Type B pancreatic cell (in vitro differentiated cells): ENCODE measurements at regions not wholly inside any gene's neighbourhood (a gene's known extent, or its start where the extent isn't known, plus 50 kb on each side); places are given as distances from the start of the nearest gene placed in this dataset.

ENCODE experiments used
- DNase-seq: peaks from one replicate; pipeline ENCODE4 v3.0.0; 2021; ENCODE audit warnings: mixed read lengths; ENCODE audit not compliant: unreplicated experiment; ENCODE audit errors: extremely low spot score
- H3K27ac Mint-ChIP-seq: 2 replicates; pipeline ENCODE4 v1.8.0; 2021; ENCODE audit warnings: mild to moderate bottlenecking, mixed read lengths
- H3K27me3 Mint-ChIP-seq: 2 replicates; pipeline ENCODE4 v1.8.0; 2021; ENCODE audit warnings: mixed read lengths
- H3K36me3 Mint-ChIP-seq: 2 replicates; pipeline ENCODE4 v1.8.0; 2021; ENCODE audit warnings: mixed read lengths
- H3K4me1 Mint-ChIP-seq: one replicate; pipeline ENCODE4 v1.8.0; 2021; ENCODE audit warnings: mixed read lengths; ENCODE audit not compliant: unreplicated experiment
- H3K4me3 Mint-ChIP-seq: 2 replicates; pipeline ENCODE4 v1.8.0; 2021; ENCODE audit warnings: mild to moderate bottlenecking, mixed read lengths
- H3K9me3 Mint-ChIP-seq: 2 replicates; pipeline ENCODE4 v1.8.0; 2021; ENCODE audit warnings: mixed read lengths
- CTCF ChIP-seq: fragments of 200-600 bp; sonication (generic); conservative IDR thresholded peaks from 2 replicates; pipeline ENCODE4 v1.5.0; 2021; ENCODE audit warnings: antibody characterized with exemption, mild to moderate bottlenecking

- peaks cover 5% of the 10 kb centered on the region for H3K4me1 Mint-ChIP-seq
- TF ChIP-seq CTCF: no peak
- H3K4me3 Mint-ChIP-seq: no peak overlapping the region
- H3K9me3 Mint-ChIP-seq: no peaks in the 10 kb centered on the region
- DNase-seq: no peak
- no peaks in the 10 kb centered on the region for H3K36me3 Mint-ChIP-seq
- H3K27me3 Mint-ChIP-seq: peaks cover 18% of the 10 kb centered on the region
- H3K27ac Mint-ChIP-seq: no peak overlapping the region
These were observed 211.1 kb upstream of the PLET1 start for GRCh38 chr11:112471731-112472130.

- H3K27ac Mint-ChIP-seq: no peak overlapping the region
- H3K36me3 Mint-ChIP-seq: no peaks in the 10 kb centered on the region
- H3K9me3 Mint-ChIP-seq: no peaks in the 10 kb centered on the region
- H3K4me3 Mint-ChIP-seq: no peak overlapping the region
- H3K4me1 Mint-ChIP-seq: peaks cover under 1% of the 10 kb centered on the region
- no peak for TF ChIP-seq CTCF
- DNase-seq: no peak
- H3K27me3 Mint-ChIP-seq: peaks cover 22% of the 10 kb centered on the region
These were observed 216.5 kb upstream of the PLET1 start for GRCh38 chr11:112477152-112477551.

DNA sequence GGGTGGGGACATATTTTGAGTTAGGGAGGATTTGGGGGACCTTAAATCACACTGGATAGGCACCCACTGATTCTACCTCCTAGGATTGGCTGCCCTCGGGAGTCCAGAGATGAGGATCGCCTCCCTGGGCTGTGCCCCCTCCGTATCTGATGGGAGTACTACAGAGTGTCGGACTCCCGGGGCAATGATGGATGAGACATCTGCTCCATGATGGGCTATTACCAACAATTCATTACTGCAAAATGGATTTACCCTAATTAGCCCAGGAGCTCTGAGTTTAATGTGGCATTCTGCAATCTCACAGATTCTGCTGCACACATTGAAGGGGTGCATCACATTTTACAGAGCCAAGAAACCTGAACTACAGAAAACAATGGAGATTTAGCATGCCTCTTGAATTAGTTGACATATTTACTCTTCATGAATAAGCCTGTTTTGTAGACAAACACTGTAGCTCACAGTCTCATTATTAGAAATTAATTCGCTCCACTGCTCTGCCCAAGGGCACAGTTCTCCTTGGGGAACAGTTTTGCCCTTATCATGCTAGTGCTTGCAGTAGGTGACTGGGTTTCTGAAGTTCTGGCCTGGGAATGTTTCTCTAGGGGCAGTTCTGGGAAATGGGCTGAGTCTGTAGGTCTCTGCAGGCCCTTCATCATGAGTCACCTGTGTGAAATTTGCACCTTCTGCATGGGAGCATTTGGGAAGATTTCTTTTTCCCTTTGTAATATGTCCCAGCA lies 217.1 kb upstream of the PLET1 start:
- peaks cover 22% of the 10 kb centered on the region for H3K27me3 Mint-ChIP-seq
- no peak for TF ChIP-seq CTCF
- no peak overlapping the region for H3K4me3 Mint-ChIP-seq
- no peak overlapping the region for H3K27ac Mint-ChIP-seq
- H3K4me1 Mint-ChIP-seq: no peaks in the 10 kb centered on the region
- DNase-seq: no peak
- no peaks in the 10 kb centered on the region for H3K36me3 Mint-ChIP-seq
- H3K9me3 Mint-ChIP-seq: no peaks in the 10 kb centered on the region

GRCh38 chr11:112478806-112479205 lies 218.1 kb upstream of the PLET1 start:
- H3K27ac Mint-ChIP-seq: no peak overlapping the region
- H3K4me1 Mint-ChIP-seq: no peaks in the 10 kb centered on the region
- no peak for TF ChIP-seq CTCF
- no peaks in the 10 kb centered on the region for H3K36me3 Mint-ChIP-seq
- DNase-seq: no peak
- no peaks in the 10 kb centered on the region for H3K9me3 Mint-ChIP-seq
- H3K4me3 Mint-ChIP-seq: no peak overlapping the region
- H3K27me3 Mint-ChIP-seq: peaks cover 21% of the 10 kb centered on the region

DNA sequence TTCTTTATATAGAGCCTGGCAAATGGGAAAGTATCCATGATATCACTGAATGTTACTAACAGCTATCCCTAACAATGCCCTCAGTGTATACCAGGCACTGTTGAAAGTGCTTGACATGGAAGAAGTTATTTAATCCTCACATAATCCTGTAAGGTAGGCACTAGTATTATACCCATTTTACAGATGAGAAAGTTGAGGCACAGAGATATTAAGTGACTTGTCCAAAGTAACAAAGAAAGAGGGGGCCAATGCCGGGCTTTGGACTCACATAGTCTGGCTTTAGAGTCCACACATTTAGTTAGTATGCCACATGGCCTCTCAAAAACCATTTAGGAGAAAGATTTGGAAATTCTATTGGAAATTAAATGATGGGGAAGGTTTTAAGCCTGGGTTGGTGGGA lies 220.8 kb upstream of the PLET1 start:
- no peak for DNase-seq
- Mint-ChIP-seq H3K27me3 (peaks cover 14% of the 10 kb centered on the region), H3K36me3 (no peaks in the 10 kb centered on the region), H3K4me1 (no peaks in the 10 kb centered on the region), H3K9me3 (no peaks in the 10 kb centered on the region), H3K27ac (no peak overlapping the region), H3K4me3 (no peak overlapping the region)
- TF ChIP-seq CTCF: no peak
